Caco-2 (cell line): ENCODE measurements at regions not wholly inside any gene's neighbourhood (a gene's known extent, or its start where the extent isn't known, plus 50 kb on each side); places are given as distances from the start of the nearest gene placed in this dataset.
"Not testable (repeated sequence)": the region's sequence is repeated elsewhere in the genome, so short reads cannot be mapped to it uniquely, and the experiment has no call there.

ENCODE experiments used
- BruUV-seq: library from RNA; stranded (reverse); fragments of 400-500 nt; replicated peaks from 2 replicates; lab custom pipeline; 2021; lab: Mats Ljungman, UMichigan
- CTCF ChIA-PET: fragments of 300-600 bp; sonication (Branson Sonifier 250); formaldehyde crosslinking; loops from one replicate; lab custom pipeline; 2022; ENCODE audit warnings: antibody characterized with exemption; lab: Charles Lee
- POLR2A ChIA-PET: fragments of 300-600 bp; sonication (Branson Sonifier 250); formaldehyde crosslinking; loops from one replicate; lab custom pipeline; 2022; ENCODE audit warnings: antibody characterized with exemption; lab: Charles Lee
- DNase-seq, 2 experiments: peaks; one replicate each; pipeline versions ENCODE4 v3.0.0 to v3.0.0-alpha.2; 2020 to 2022
- H3K27me3 ChIP-seq: replicated peaks from 2 replicates; pipeline ENCODE4 v1.6.0; 2011; ENCODE audit warnings: low read length; ENCODE audit not compliant: control insufficient read depth, insufficient read depth
- H3K36me3 ChIP-seq: 2 replicates; pipeline ENCODE4 v1.5.1; 2011; ENCODE audit warnings: low read length; ENCODE audit not compliant: control insufficient read depth, insufficient read depth
- H3K4me1 ChIP-seq: fragments of 250-450 bp; sonication (Bioruptor Pico); 2 replicates; pipeline ENCODE4 v1.5.1; 2020; ENCODE audit warnings: mild to moderate bottlenecking
- H3K4me3 ChIP-seq: 2 replicates; pipeline ENCODE4 v1.5.1; 2011; ENCODE audit warnings: low read depth, mild to moderate bottlenecking, control low read depth, low read length
- H3K9me3 ChIP-seq: fragments of 250-450 bp; sonication (Bioruptor Pico); 2 replicates; pipeline ENCODE4 v1.5.1; 2020; ENCODE audit warnings: mild to moderate bottlenecking, moderate library complexity
- H3K27ac Mint-ChIP-seq: one replicate; pipeline ENCODE4 v1.8.0; 2022; ENCODE audit warnings: mixed read lengths; ENCODE audit not compliant: unreplicated experiment
- H3K27me3 Mint-ChIP-seq: one replicate; pipeline ENCODE4 v1.8.0; 2022; ENCODE audit warnings: mixed read lengths; ENCODE audit not compliant: insufficient read depth, unreplicated experiment
- H3K36me3 Mint-ChIP-seq: one replicate; pipeline ENCODE4 v1.8.0; 2022; ENCODE audit warnings: mild to moderate bottlenecking, mixed read lengths; ENCODE audit not compliant: insufficient read depth, unreplicated experiment
- H3K4me1 Mint-ChIP-seq: one replicate; pipeline ENCODE4 v1.8.0; 2022; ENCODE audit warnings: low read depth, mixed read lengths; ENCODE audit not compliant: unreplicated experiment
- H3K4me3 Mint-ChIP-seq: one replicate; pipeline ENCODE4 v1.8.0; 2022; ENCODE audit warnings: mild to moderate bottlenecking, moderate library complexity, mixed read lengths; ENCODE audit not compliant: unreplicated experiment
- H3K9me3 Mint-ChIP-seq: one replicate; pipeline ENCODE4 v1.8.0; 2022; ENCODE audit warnings: mixed read lengths; ENCODE audit not compliant: unreplicated experiment
- CTCF ChIP-seq, 2 experiments: fragments of 200-600 bp in 1 of 2; IDR thresholded peaks; 1 replicate in 1 of 2; 2 replicates in 1 of 2; pipeline versions ENCODE4 v1.5.1 to v1.8.0; 2011 to 2022; ENCODE audit warnings: antibody characterized with exemption in 1 of 2, control low read depth in 1 of 2, inconsistent platforms in 1 of 2, low read depth in 1 of 2, low read length in 1 of 2, mild to moderate bottlenecking in 1 of 2, moderate library complexity in 1 of 2; ENCODE audit not compliant: insufficient read depth in 1 of 2, severe bottlenecking in 1 of 2, unreplicated experiment in 1 of 2
- intact Hi-C: fragments of 100-400 bp; cut with micrococcal nuclease; formaldehyde crosslinking; loops from one replicate; pipeline ENCODE4 v1.10.0; 2022; ENCODE audit not compliant: unreplicated experiment

GRCh38 chr6:167405778-167406532 lies 81.1 kb downstream of the TTLL2 start:
- POLR2A ChIA-PET: no interaction called here
- H3K27ac Mint-ChIP-seq: no peak overlapping the region

GRCh38 chr6:167406533-167407238 lies 81.8 kb downstream of the TTLL2 start:
- DNase-seq: peak in 1 of 2 experiments; percentile 12
- POLR2A ChIA-PET, H3K9me3 ChIP-seq, intact Hi-C loops, H3K4me3 ChIP-seq, H3K36me3 Mint-ChIP-seq, H3K27me3 ChIP-seq, CTCF ChIA-PET, H3K27ac Mint-ChIP-seq, H3K9me3 Mint-ChIP-seq, H3K4me3 Mint-ChIP-seq, H3K4me1 Mint-ChIP-seq, H3K4me1 ChIP-seq, BruUV-seq, H3K27me3 Mint-ChIP-seq, H3K36me3 ChIP-seq: not testable (repeated sequence)

More at GRCh38 chr6:167405778-167406532, 81.1 kb downstream of the TTLL2 start:
- Histone ChIP-seq H3K4me1 (no peaks in the 10 kb centered on the region), H3K27me3 (no peaks in the 10 kb centered on the region; the same call in 1 of the 2 replicates), H3K4me3 (no peak overlapping the region), H3K36me3 (no peaks in the 10 kb centered on the region), H3K9me3 (no peaks in the 10 kb centered on the region)
- intact Hi-C loops: no loop called here
- CTCF ChIA-PET: no interaction called here
- H3K27me3 Mint-ChIP-seq: no peaks in the 10 kb centered on the region
- TF ChIP-seq CTCF (IDR thresholded peaks at IDR 0.05; ENCODE audit: insufficient read depth in 1 of 2, low read depth in 1 of 2, low read length in 1 of 2, severe bottlenecking in 1 of 2, unreplicated experiment in 1 of 2): no peak
- DNase-seq: peak in 1 of 2 experiments; percentile 1
- H3K9me3 Mint-ChIP-seq: no peaks in the 10 kb centered on the region
- no TSS peak for BruUV-seq
- H3K4me1 Mint-ChIP-seq: no peaks in the 10 kb centered on the region
- H3K4me3 Mint-ChIP-seq: no peak overlapping the region
- no peaks in the 10 kb centered on the region for H3K36me3 Mint-ChIP-seq

- POLR2A ChIA-PET: no interaction called here
- Histone ChIP-seq H3K4me1 (no peaks in the 10 kb centered on the region), H3K9me3 (no peaks in the 10 kb centered on the region), H3K4me3 (no peak overlapping the region), H3K27me3 (no peaks in the 10 kb centered on the region; the same call in 1 of the 2 replicates), H3K36me3 (no peaks in the 10 kb centered on the region)
- no peak for TF ChIP-seq CTCF (IDR thresholded peaks at IDR 0.05; ENCODE audit: insufficient read depth in 1 of 2, low read depth in 1 of 2, low read length in 1 of 2, severe bottlenecking in 1 of 2, unreplicated experiment in 1 of 2)
- Mint-ChIP-seq H3K27me3 (no peaks in the 10 kb centered on the region), H3K4me3 (no peak overlapping the region), H3K9me3 (no peaks in the 10 kb centered on the region), H3K4me1 (no peaks in the 10 kb centered on the region), H3K36me3 (no peaks in the 10 kb centered on the region), H3K27ac (no peak overlapping the region)
- intact Hi-C loops: no loop called here
- CTCF ChIA-PET: no interaction called here
- no peak for DNase-seq
- no TSS peak for BruUV-seq
Measured at GRCh38 chr6:167407239-167408064, 82.6 kb downstream of the TTLL2 start.
